ENCODE measurements at regions not wholly inside any gene's neighbourhood (a gene's known extent, or its start where the extent isn't known, plus 50 kb on each side); places are given as distances from the start of the nearest gene placed in this dataset.

DNA sequence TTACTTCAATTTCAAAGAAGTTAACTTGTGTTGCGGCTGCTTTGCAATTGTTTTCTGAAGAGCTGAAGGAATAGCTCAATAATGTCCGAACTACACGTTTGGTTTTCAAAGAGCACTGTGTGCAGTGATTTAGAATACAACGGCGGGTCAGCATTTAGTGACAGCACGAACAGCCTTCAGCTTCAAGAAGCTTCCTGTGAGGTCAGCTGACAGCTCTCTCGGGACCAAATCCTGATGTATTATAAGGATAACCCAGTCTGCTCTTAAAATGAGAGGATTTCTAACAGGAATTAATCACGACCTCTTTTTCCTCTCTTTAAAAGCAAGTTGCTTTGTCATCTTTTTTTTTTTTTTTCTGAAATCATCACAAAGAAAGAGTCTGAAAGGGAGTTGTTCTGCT lies 97.9 kb upstream of the UNC13C start:
- TF ChIP-seq FOXP2 (optimal IDR thresholded peaks at IDR 0.05; ENCODE audit: control extremely low read depth, extremely low read length, insufficient read depth) (no peak), POLR2AphosphoS5 (IDR thresholded peaks at IDR 0.05; ENCODE audit: borderline replicate concordance, low read depth, low read length) (no peak), EZH2 (IDR thresholded peaks at IDR 0.05) (no peak)
